Stimulated activated naive CD4-positive, alpha-beta T cell (primary cell): ENCODE measurements at regions not wholly inside any gene's neighbourhood (a gene's known extent, or its start where the extent isn't known, plus 50 kb on each side); places are given as distances from the start of the nearest gene placed in this dataset.
"Not testable (repeated sequence)": the region's sequence is repeated elsewhere in the genome, so short reads cannot be mapped to it uniquely, and the experiment has no call there.

Experiments used
- DNase-seq, 6 experiments: peaks; one replicate each; lab custom pipeline; 2025; lab: John Stamatoyannopoulos, UW

GRCh38 chr5:155714435-155714834, 612.5 kb upstream of the SGCD start:
- DNase-seq: not testable (repeated sequence)

GRCh38 chr5:155726267-155726666, 600.7 kb upstream of the SGCD start:
- no peak for DNase-seq

- no peak for DNase-seq
Measured at GRCh38 chr5:155727512-155728145, 599.3 kb upstream of the SGCD start.

GRCh38 chr5:155728146-155728856, 598.7 kb upstream of the SGCD start:
- DNase-seq: no peak

- no peak for DNase-seq
Measured at GRCh38 chr5:155728857-155729683, 597.9 kb upstream of the SGCD start.

GRCh38 chr5:155729684-155730059, 597.3 kb upstream of the SGCD start:
- no peak for DNase-seq

GRCh38 chr5:155732587-155733376, 594.2 kb upstream of the SGCD start:
- DNase-seq: no peak

GRCh38 chr5:155733935-155734334, 593.0 kb upstream of the SGCD start:
- DNase-seq: no peak

- DNase-seq: no peak
Measured at GRCh38 chr5:155735388-155735787, 591.6 kb upstream of the SGCD start.

GRCh38 chr5:155738616-155739015, 588.3 kb upstream of the SGCD start:
- no peak for DNase-seq

- DNase-seq: no peak
Measured at GRCh38 chr5:155746367-155747038, 580.5 kb upstream of the SGCD start.

- DNase-seq: no peak
Measured at GRCh38 chr5:155750101-155750500, 576.9 kb upstream of the SGCD start.

- DNase-seq: no peak
Measured at GRCh38 chr5:155750571-155750970, 576.4 kb upstream of the SGCD start.

- DNase-seq: no peak
Measured at GRCh38 chr5:155753943-155754581, 572.9 kb upstream of the SGCD start.

GRCh38 chr5:155759252-155759651, 567.7 kb upstream of the SGCD start:
- no peak for DNase-seq

GRCh38 chr5:155759984-155760383, 567.0 kb upstream of the SGCD start:
- DNase-seq: no peak

GRCh38 chr5:155761502-155761901, 565.5 kb upstream of the SGCD start:
- no peak for DNase-seq

- no peak for DNase-seq
Measured at GRCh38 chr5:155765715-155766114, 561.2 kb upstream of the SGCD start.

- no peak for DNase-seq
Measured at GRCh38 chr5:155767470-155767869, 559.5 kb upstream of the SGCD start.

- DNase-seq: no peak
Measured at GRCh38 chr5:155768332-155768731, 558.6 kb upstream of the SGCD start.

- DNase-seq: no peak
Measured at GRCh38 chr5:155772009-155772662, 554.8 kb upstream of the SGCD start.
